Ishikawa (cell line): ENCODE measurements at regions not wholly inside any gene's neighbourhood (a gene's known extent, or its start where the extent isn't known, plus 50 kb on each side); places are given as distances from the start of the nearest gene placed in this dataset.

Source experiments
- CEBPB ChIP-seq: IDR thresholded peaks from 2 replicates; pipeline ENCODE4 v1.6.1; 2012
- CREB1 ChIP-seq: IDR thresholded peaks from 2 replicates; pipeline ENCODE4 v1.6.1; 2012; ENCODE audit warnings: low read depth
- EGR1 ChIP-seq: IDR thresholded peaks from 2 replicates; pipeline ENCODE4 v1.6.1; 2012
- EP300 ChIP-seq: IDR thresholded peaks from 2 replicates; pipeline ENCODE4 v1.6.1; 2012; ENCODE audit warnings: borderline replicate concordance
- FOXM1 ChIP-seq: IDR thresholded peaks from 2 replicates; pipeline ENCODE4 v1.6.1; 2012; ENCODE audit warnings: low read depth, borderline replicate concordance
- MAX ChIP-seq: IDR thresholded peaks from 2 replicates; pipeline ENCODE4 v1.6.1; 2012
- NFIC ChIP-seq: IDR thresholded peaks from 2 replicates; pipeline ENCODE4 v1.6.1; 2012
- RAD21 ChIP-seq: IDR thresholded peaks from 2 replicates; pipeline ENCODE4 v1.6.1; 2012; ENCODE audit warnings: low read depth
- REST ChIP-seq: IDR thresholded peaks from 2 replicates; pipeline ENCODE4 v1.6.1; 2012; ENCODE audit warnings: low read depth, mild to moderate bottlenecking
- TAF1 ChIP-seq: IDR thresholded peaks from 2 replicates; pipeline ENCODE4 v1.6.1; 2012; ENCODE audit warnings: low read depth, mild to moderate bottlenecking
- TCF12 ChIP-seq: IDR thresholded peaks from 2 replicates; pipeline ENCODE4 v1.6.1; 2012; ENCODE audit warnings: low read depth
- TEAD4 ChIP-seq: IDR thresholded peaks from 2 replicates; pipeline ENCODE4 v1.6.1; 2012
- YY1 ChIP-seq: IDR thresholded peaks from 2 replicates; pipeline ENCODE4 v1.6.1; 2012; ENCODE audit warnings: low read depth
- ZBTB7A ChIP-seq: IDR thresholded peaks from 2 replicates; pipeline ENCODE4 v1.6.1; 2012; ENCODE audit warnings: low read depth
- TF ChIP-seq, protein P1 (sequence below): IDR thresholded peaks from 2 replicates; pipeline ENCODE4 v1.6.1; 2012

DNA sequence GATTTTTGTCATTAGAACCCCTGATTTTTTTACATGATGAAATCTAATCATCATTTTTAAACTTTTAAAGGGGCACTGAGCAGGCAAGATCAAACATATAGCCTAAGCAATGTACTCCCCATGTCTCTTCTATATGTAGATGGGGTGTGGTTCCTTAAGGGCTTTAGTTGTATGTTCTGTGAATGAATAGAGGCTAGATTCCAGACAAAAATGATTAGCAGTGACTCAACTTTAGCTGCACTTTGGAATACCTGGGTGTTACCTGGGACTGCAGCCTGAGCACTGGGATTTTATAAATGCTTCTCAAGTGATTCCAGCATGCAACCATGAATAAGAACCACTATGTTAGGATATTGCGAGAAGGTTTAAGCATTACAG is 256.7 kb upstream of the PLEKHG7 start:
- TF ChIP-seq TCF12, result no peak
- TF ChIP-seq REST, result no peak
- no peak for TF ChIP-seq NFIC
- TF ChIP-seq YY1, result no peak
- TF ChIP-seq ZBTB7A, result no peak
- TF ChIP-seq FOXM1, result no peak
- TF ChIP-seq CREB1, result no peak
- TF ChIP-seq MAX, result no peak
- TF ChIP-seq, protein P1, sequence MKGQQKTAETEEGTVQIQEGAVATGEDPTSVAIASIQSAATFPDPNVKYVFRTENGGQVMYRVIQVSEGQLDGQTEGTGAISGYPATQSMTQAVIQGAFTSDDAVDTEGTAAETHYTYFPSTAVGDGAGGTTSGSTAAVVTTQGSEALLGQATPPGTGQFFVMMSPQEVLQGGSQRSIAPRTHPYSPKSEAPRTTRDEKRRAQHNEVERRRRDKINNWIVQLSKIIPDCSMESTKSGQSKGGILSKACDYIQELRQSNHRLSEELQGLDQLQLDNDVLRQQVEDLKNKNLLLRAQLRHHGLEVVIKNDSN, result no peak
- TF ChIP-seq TAF1, result no peak
- no peak for TF ChIP-seq RAD21
- TF ChIP-seq EP300, result no peak
- no peak for TF ChIP-seq EGR1
- no peak for TF ChIP-seq CEBPB
- TF ChIP-seq TEAD4, result no peak

DNA sequence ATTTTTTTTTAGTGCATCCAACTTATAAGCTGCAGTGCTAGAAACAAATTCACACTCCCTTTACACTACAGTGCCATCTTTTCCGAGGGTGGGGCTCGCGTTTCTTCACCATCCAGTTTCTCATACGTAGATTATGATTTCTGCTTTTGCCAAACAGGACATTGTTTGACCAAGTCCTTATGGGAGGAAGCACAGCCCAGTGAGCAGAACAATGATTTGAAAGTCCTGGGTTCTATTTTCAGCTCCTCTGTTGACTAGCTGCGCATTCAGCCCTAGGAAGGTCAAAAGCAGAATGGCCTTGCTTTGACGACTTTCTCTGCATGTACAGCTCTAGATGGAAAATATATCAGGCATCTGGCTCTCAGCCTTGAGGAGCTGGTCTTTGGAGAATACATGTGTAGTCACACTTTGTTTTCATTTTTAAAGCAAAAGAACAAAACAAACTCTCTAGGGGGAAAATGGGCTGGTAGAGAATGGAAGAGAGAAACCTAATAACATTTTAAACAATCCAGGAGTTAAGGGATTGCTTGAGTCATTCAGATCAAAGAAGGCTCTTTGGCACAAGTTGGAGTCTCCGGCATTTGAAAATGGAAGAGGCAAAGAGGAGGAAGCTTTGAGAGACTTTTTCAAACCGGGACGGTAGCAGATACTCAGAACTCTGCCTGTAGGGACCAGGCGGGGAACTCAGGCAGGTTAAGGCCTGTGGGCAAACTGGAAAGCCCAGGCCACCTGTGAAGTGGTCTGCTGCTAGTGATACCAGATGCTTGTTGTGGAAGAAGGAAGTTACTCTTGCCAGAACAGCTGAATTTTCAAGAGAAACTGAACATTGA is 257.3 kb upstream of the PLEKHG7 start:
- no peak for TF ChIP-seq ZBTB7A
- no peak for TF ChIP-seq RAD21
- TF ChIP-seq, protein P1, result no peak
- no peak for TF ChIP-seq CREB1
- no peak for TF ChIP-seq TEAD4
- TF ChIP-seq CEBPB, result no peak
- TF ChIP-seq TAF1, result no peak

- no peak for TF ChIP-seq EP300
- no peak for TF ChIP-seq EGR1
- no peak for TF ChIP-seq TCF12
- TF ChIP-seq MAX, result no peak
- no peak for TF ChIP-seq TAF1
Measured at GRCh38 chr12:92444763-92445162, 258.0 kb upstream of the PLEKHG7 start.

- TF ChIP-seq, protein P1, result no peak
- TF ChIP-seq TEAD4 (no peak), EP300 (no peak), EGR1 (no peak), YY1 (no peak), RAD21 (no peak), MAX (no peak), NFIC (no peak), ZBTB7A (no peak), TCF12 (no peak), CEBPB (no peak)
Measured at GRCh38 chr12:92442782-92443181, 260.0 kb upstream of the PLEKHG7 start.

GRCh38 chr12:92440072-92440471 is 262.7 kb upstream of the PLEKHG7 start:
- TF ChIP-seq TCF12 (no peak), ZBTB7A (no peak), REST (no peak), CREB1 (no peak), YY1 (no peak), NFIC (no peak), TEAD4 (no peak), FOXM1 (no peak), MAX (no peak), EGR1 (no peak), RAD21 (no peak), EP300 (no peak)
- TF ChIP-seq, protein P1, result no peak
